ENCODE measurements at regions not wholly inside any gene's neighbourhood (a gene's known extent, or its start where the extent isn't known, plus 50 kb on each side); places are given as distances from the start of the nearest gene placed in this dataset.

- TF ChIP-seq, protein P1, sequence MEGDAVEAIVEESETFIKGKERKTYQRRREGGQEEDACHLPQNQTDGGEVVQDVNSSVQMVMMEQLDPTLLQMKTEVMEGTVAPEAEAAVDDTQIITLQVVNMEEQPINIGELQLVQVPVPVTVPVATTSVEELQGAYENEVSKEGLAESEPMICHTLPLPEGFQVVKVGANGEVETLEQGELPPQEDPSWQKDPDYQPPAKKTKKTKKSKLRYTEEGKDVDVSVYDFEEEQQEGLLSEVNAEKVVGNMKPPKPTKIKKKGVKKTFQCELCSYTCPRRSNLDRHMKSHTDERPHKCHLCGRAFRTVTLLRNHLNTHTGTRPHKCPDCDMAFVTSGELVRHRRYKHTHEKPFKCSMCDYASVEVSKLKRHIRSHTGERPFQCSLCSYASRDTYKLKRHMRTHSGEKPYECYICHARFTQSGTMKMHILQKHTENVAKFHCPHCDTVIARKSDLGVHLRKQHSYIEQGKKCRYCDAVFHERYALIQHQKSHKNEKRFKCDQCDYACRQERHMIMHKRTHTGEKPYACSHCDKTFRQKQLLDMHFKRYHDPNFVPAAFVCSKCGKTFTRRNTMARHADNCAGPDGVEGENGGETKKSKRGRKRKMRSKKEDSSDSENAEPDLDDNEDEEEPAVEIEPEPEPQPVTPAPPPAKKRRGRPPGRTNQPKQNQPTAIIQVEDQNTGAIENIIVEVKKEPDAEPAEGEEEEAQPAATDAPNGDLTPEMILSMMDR (IDR thresholded peaks at IDR 0.05): no peak
- no peak for TF ChIP-seq POLR2A (IDR thresholded peaks at IDR 0.05)
These were observed 364.2 kb downstream of the TMEM232 start for GRCh38 chr5:110362261-110362660.

All from uterus (tissue), 2 donors.